ENCODE measurements at regions not wholly inside any gene's neighbourhood (a gene's known extent, or its start where the extent isn't known, plus 50 kb on each side); places are given as distances from the start of the nearest gene placed in this dataset.

- TF ChIP-seq CTCF (IDR thresholded peaks at IDR 0.05) (no peak), POLR2AphosphoS5 (IDR thresholded peaks at IDR 0.05) (no peak)
Measured at GRCh38 chr4:23710298-23710697, 179.5 kb downstream of the PPARGC1A start.
